Endothelial cell of umbilical vein (primary cell): ENCODE measurements at regions not wholly inside any gene's neighbourhood (a gene's known extent, or its start where the extent isn't known, plus 50 kb on each side); places are given as distances from the start of the nearest gene placed in this dataset.

Experiments
- BruUV-seq: library from RNA; stranded (reverse); fragments of 400-500 nt; replicated peaks from 2 replicates; lab custom pipeline; 2021; lab: Mats Ljungman, UMichigan
- CTCF ChIA-PET: fragments of 300-600, 350-600 bp; sonication (Branson Sonifier 250); formaldehyde crosslinking; loops from one replicate; lab custom pipeline; 2021; ENCODE audit warnings: antibody characterized with exemption, inconsistent platforms; lab: Charles Lee
- POLR2A ChIA-PET: fragments of 300-600, 350-600 bp; sonication (Branson Sonifier 250); formaldehyde crosslinking; loops from one replicate; lab custom pipeline; 2021; ENCODE audit warnings: antibody characterized with exemption, inconsistent platforms; lab: Charles Lee
- DNase-seq: peaks from one replicate; pipeline ENCODE4 v3.0.0-alpha.2; 2011; ENCODE audit warnings: low read depth, low spot score
- FAIRE-seq: peaks from 2 replicates; lab custom pipeline; 2011; peaks lifted over from hg19 to GRCh38; lab: Jason Lieb, UNC
- H2AFZ ChIP-seq: 2 replicates; pipeline ENCODE4 v1.6.0; 2012; ENCODE audit warnings: low read depth, low read length, control low read depth, inconsistent platforms
- H3K27ac ChIP-seq: 2 replicates; pipeline ENCODE4 v1.5.1; 2011; ENCODE audit warnings: low read depth, mild to moderate bottlenecking, control low read depth, low read length, moderate library complexity; ENCODE audit not compliant: insufficient read depth
- H3K27me3 ChIP-seq, 2 experiments: 2 replicates each; pipeline versions ENCODE4 v1.6.0 to v1.6.1; 2011; ENCODE audit warnings: low read length in 2 of 2, mixed read lengths in 1 of 2; ENCODE audit not compliant: control insufficient read depth in 2 of 2, insufficient read depth in 2 of 2
- H3K36me3 ChIP-seq, 2 experiments: 2 replicates in 1 of 2; 3 replicates in 1 of 2; pipeline ENCODE4 v1.5.1; 2011; ENCODE audit warnings: low read length in 2 of 2, mild to moderate bottlenecking in 1 of 2, moderate library complexity in 1 of 2; ENCODE audit not compliant: control insufficient read depth in 2 of 2, insufficient read depth in 2 of 2; ENCODE audit errors: extremely low read depth in 1 of 2
- H3K4me1 ChIP-seq: 3 replicates; pipeline ENCODE4 v1.5.1; 2011; ENCODE audit warnings: mild to moderate bottlenecking, low read length; ENCODE audit not compliant: control insufficient read depth, insufficient read depth; ENCODE audit errors: extremely low read depth
- H3K4me2 ChIP-seq: 2 replicates; pipeline ENCODE4 v1.6.1; 2011; ENCODE audit warnings: low read length, control low read depth, mixed read lengths; ENCODE audit not compliant: insufficient read depth
- H3K4me3 ChIP-seq, 3 experiments: fragments of 200-600 bp in 1 of 3; sonication (generic), shearing (Covaris generic) in 1 of 3; replicated peaks in 1 of 3; 2 replicates each; pipeline ENCODE4 v1.5.1; 2011 to 2016; ENCODE audit warnings: control low read depth in 3 of 3, low read length in 3 of 3, mild to moderate bottlenecking in 2 of 3, inconsistent platforms in 1 of 3, low read depth in 1 of 3, moderate library complexity in 1 of 3; ENCODE audit not compliant: insufficient read depth in 1 of 3
- H3K79me2 ChIP-seq: 2 replicates; pipeline ENCODE4 v1.6.0; 2012; ENCODE audit warnings: low read length, inconsistent platforms; ENCODE audit not compliant: control insufficient read depth, insufficient read depth
- H3K9ac ChIP-seq: replicated peaks from 2 replicates; pipeline ENCODE3; 2011; ENCODE audit warnings: low read length, control low read depth; ENCODE audit not compliant: insufficient read depth; ENCODE audit errors: extremely low read depth
- H3K9me1 ChIP-seq: replicated peaks from 3 replicates; pipeline ENCODE4 v1.6.0; 2011; ENCODE audit warnings: mild to moderate bottlenecking, low read length; ENCODE audit not compliant: control insufficient read depth, insufficient read depth; ENCODE audit errors: extremely low read depth
- H3K9me3 ChIP-seq: replicated peaks from 2 replicates; pipeline ENCODE4 v1.5.1; 2012; ENCODE audit warnings: low read length, inconsistent platforms; ENCODE audit not compliant: control insufficient read depth, insufficient read depth
- H4K20me1 ChIP-seq: replicated peaks from 2 replicates; pipeline ENCODE3; 2011; ENCODE audit warnings: mild to moderate bottlenecking, low read length; ENCODE audit not compliant: control insufficient read depth, insufficient read depth; ENCODE audit errors: extremely low read depth
- CTCF ChIP-seq, 2 donors: IDR thresholded peaks; 1 replicate in 1 of 2; 2 replicates in 1 of 2; pipeline ENCODE4 v1.5.1; 2011; ENCODE audit warnings: low read length in 2 of 2, mild to moderate bottlenecking in 2 of 2, moderate library complexity in 2 of 2, control low read depth in 1 of 2, inconsistent platforms in 1 of 2, low read depth in 1 of 2; ENCODE audit not compliant: insufficient read depth in 1 of 2; ENCODE audit errors: extremely low read depth in 1 of 2
- GATA2 ChIP-seq: IDR thresholded peaks from 2 replicates; pipeline ENCODE4 v1.7.0; 2011; ENCODE audit warnings: low read depth, mild to moderate bottlenecking, moderate library complexity, mixed read lengths, low read length; ENCODE audit not compliant: insufficient read length, insufficient read depth
- POLR2A ChIP-seq: IDR thresholded peaks from 2 replicates; pipeline ENCODE4 v1.6.1; 2012; ENCODE audit warnings: low read depth, mild to moderate bottlenecking, control low read depth, low read length
- dilution Hi-C: fragments of 300-500 bp; cut with MboI; formaldehyde crosslinking; loops from one replicate; pipeline ENCODE4 v1.15.0; 2019; ENCODE audit warnings: low sequenced_read_pairs; ENCODE audit not compliant: extremely low pct_ligation_motif_present
- intact Hi-C: fragments of 100-400 bp; cut with micrococcal nuclease; formaldehyde crosslinking; loops from one replicate; pipeline ENCODE4 v1.10.0; 2022

- ChIA-PET POLR2A (no interaction called here), CTCF (no interaction called here)
- Histone ChIP-seq H3K9ac (no peak overlapping the region), H3K79me2 (no peaks in the 10 kb centered on the region), H2AFZ (no peak overlapping the region), H3K9me1 (no peaks in the 10 kb centered on the region), H3K9me3 (no peaks in the 10 kb centered on the region), H3K36me3 (no peaks in the 10 kb centered on the region), H3K27ac (no peak overlapping the region), H3K4me2 (no peak overlapping the region), H3K27me3 (no peaks in the 10 kb centered on the region), H3K4me1 (no peaks in the 10 kb centered on the region), H4K20me1 (no peaks in the 10 kb centered on the region), H3K4me3 (no peak overlapping the region)
- intact Hi-C loops (no loop called here), dilution Hi-C loops (no loop called here)
- FAIRE-seq, result no peak
- TF ChIP-seq GATA2 (no peak), POLR2A (no peak), CTCF (IDR thresholded peaks at IDR 0.05; ENCODE audit: extremely low read depth in 1 of 2, insufficient read depth in 1 of 2, low read depth in 1 of 2, low read length in 2 of 2) (no peak)
- no peak for DNase-seq
- BruUV-seq, result no TSS peak
These were observed 67.0 kb upstream of the TNPO1 start for GRCh38 chr5:72749362-72749997.

GRCh38 chr5:72747826-72748225 lies 68.6 kb upstream of the TNPO1 start:
- BruUV-seq, result no TSS peak

More at GRCh38 chr5:72747826-72748225, 68.6 kb upstream of the TNPO1 start:
- Histone ChIP-seq H3K9ac (no peak overlapping the region), H3K4me3 (no peak overlapping the region), H3K4me2 (no peak overlapping the region), H3K4me1 (no peaks in the 10 kb centered on the region), H3K27ac (no peak overlapping the region), H3K36me3 (no peaks in the 10 kb centered on the region), H3K9me1 (no peaks in the 10 kb centered on the region), H2AFZ (no peak overlapping the region), H3K79me2 (no peaks in the 10 kb centered on the region), H3K27me3 (no peaks in the 10 kb centered on the region), H4K20me1 (no peaks in the 10 kb centered on the region), H3K9me3 (no peaks in the 10 kb centered on the region)
- dilution Hi-C loops, result no loop called here
- no peak for TF ChIP-seq CTCF (IDR thresholded peaks at IDR 0.05; ENCODE audit: extremely low read depth in 1 of 2, insufficient read depth in 1 of 2, low read depth in 1 of 2, low read length in 2 of 2)
- FAIRE-seq (no peak), DNase-seq (no peak)
- intact Hi-C loops, result no loop called here
- CTCF ChIA-PET, result interaction anchor here (1.4 kb wide), 1 partner anchor 9 kb away, joined by 3 read pairs; no protein-coding TSS in a partner anchor
- POLR2A ChIA-PET, result no interaction called here
